IMR-90 (cell line): ENCODE measurements at regions not wholly inside any gene's neighbourhood (a gene's known extent, or its start where the extent isn't known, plus 50 kb on each side); places are given as distances from the start of the nearest gene placed in this dataset.

Experiments
- ATAC-seq: fragments of 200-7000 bp; cut with Tn5 transposase; 2 replicates; pipeline ENCODE4 v1.9.1; 2020; ENCODE audit warnings: low read depth, mild to moderate bottlenecking, moderate library complexity
- BruUV-seq: library from RNA; stranded (reverse); fragments of 400-500 nt; replicated peaks from 2 replicates; lab custom pipeline; 2021; lab: Mats Ljungman, UMichigan
- CTCF ChIA-PET: fragments of 300-600 bp; formaldehyde crosslinking; extraction: SDS; loops from one replicate; lab custom pipeline; 2021; ENCODE audit warnings: antibody characterized with exemption; lab: Yijun Ruan, JAX
- POLR2A ChIA-PET: fragments of 300-600 bp; sonication (Branson Sonifier 250); formaldehyde crosslinking; loops from one replicate; lab custom pipeline; 2022; ENCODE audit warnings: antibody characterized with exemption; ENCODE audit not compliant: unreplicated experiment; lab: Charles Lee
- DNase-seq: peaks from one replicate; pipeline ENCODE4 v3.0.0; 2013
- H2AFZ ChIP-seq: replicated peaks from 2 replicates; pipeline ENCODE3; 2013; ENCODE audit warnings: low read length, mild to moderate bottlenecking; ENCODE audit not compliant: poor library complexity
- H2AK5ac ChIP-seq: 2 replicates; pipeline ENCODE4 v1.6.1; 2013; ENCODE audit warnings: low read depth, low read length, inconsistent platforms
- H2AK9ac ChIP-seq: replicated peaks from 2 replicates; pipeline ENCODE3; 2013; ENCODE audit warnings: mild to moderate bottlenecking, low read depth, low read length, moderate library complexity; ENCODE audit not compliant: poor library complexity
- H2BK120ac ChIP-seq: 2 replicates; pipeline ENCODE4 v1.6.1; 2013; ENCODE audit warnings: low read depth, low read length, inconsistent platforms
- H2BK15ac ChIP-seq: 3 replicates; pipeline ENCODE4 v1.6.1; 2013; ENCODE audit warnings: low read depth, low read length, inconsistent platforms
- H2BK20ac ChIP-seq: 2 replicates; pipeline ENCODE4 v1.6.1; 2013; ENCODE audit warnings: low read depth, mild to moderate bottlenecking, inconsistent platforms, low read length, moderate library complexity
- H2BK5ac ChIP-seq: 2 replicates; pipeline ENCODE4 v1.6.1; 2013; ENCODE audit warnings: mild to moderate bottlenecking, low read depth, low read length, inconsistent platforms; ENCODE audit not compliant: poor library complexity, severe bottlenecking
- H3K14ac ChIP-seq: replicated peaks from 2 replicates; pipeline ENCODE4 v1.6.1; 2013; ENCODE audit warnings: low read depth, low read length, inconsistent platforms
- H3K18ac ChIP-seq: 2 replicates; pipeline ENCODE4 v1.6.1; 2013; ENCODE audit warnings: low read depth, low read length, control low read depth
- H3K23ac ChIP-seq: 2 replicates; pipeline ENCODE4 v1.6.1; 2013; ENCODE audit warnings: low read depth, low read length, inconsistent platforms
- H3K27ac ChIP-seq: 2 replicates; pipeline ENCODE4 v1.5.1; 2013; ENCODE audit warnings: mild to moderate bottlenecking, control low read depth, low read length; ENCODE audit not compliant: insufficient read depth
- H3K27me3 ChIP-seq: 2 replicates; pipeline ENCODE4 v1.6.1; 2013; ENCODE audit warnings: low read length; ENCODE audit not compliant: control insufficient read depth, insufficient read depth
- H3K36me3 ChIP-seq: 2 replicates; pipeline ENCODE4 v1.6.1; 2013; ENCODE audit warnings: low read length, mixed read lengths; ENCODE audit not compliant: control insufficient read depth, insufficient read depth
- H3K4ac ChIP-seq: 2 replicates; pipeline ENCODE4 v1.6.1; 2013; ENCODE audit warnings: low read depth, low read length, inconsistent platforms
- H3K4me1 ChIP-seq: 2 replicates; pipeline ENCODE4 v1.6.1; 2013; ENCODE audit warnings: low read length, mixed read lengths; ENCODE audit not compliant: control insufficient read depth, insufficient read depth
- H3K4me2 ChIP-seq: 2 replicates; pipeline ENCODE4 v1.6.1; 2013; ENCODE audit warnings: low read depth, mild to moderate bottlenecking, control low read depth, low read length, moderate library complexity
- H3K4me3 ChIP-seq: 2 replicates; pipeline ENCODE4 v1.5.1; 2013; ENCODE audit warnings: low read depth, mild to moderate bottlenecking, control low read depth, low read length, moderate library complexity; ENCODE audit not compliant: insufficient read depth
- H3K56ac ChIP-seq: 2 replicates; pipeline ENCODE4 v1.6.1; 2013; ENCODE audit warnings: low read length, inconsistent platforms; ENCODE audit not compliant: insufficient read depth; ENCODE audit errors: extremely low read depth
- H3K79me1 ChIP-seq, 2 experiments: 2 replicates each; pipeline ENCODE4 v1.6.1; 2013; ENCODE audit warnings: low read length in 2 of 2, inconsistent platforms in 1 of 2, low read depth in 1 of 2
- H3K9ac ChIP-seq: 2 replicates; pipeline ENCODE4 v1.6.1; 2013; ENCODE audit warnings: low read depth, low read length, control low read depth
- H3K9me1 ChIP-seq: 2 replicates; pipeline ENCODE4 v1.6.1; 2013; ENCODE audit warnings: low read length, inconsistent platforms; ENCODE audit not compliant: insufficient read depth
- H3K9me3 ChIP-seq: 2 replicates; pipeline ENCODE4 v1.6.1; 2013; ENCODE audit warnings: low read length; ENCODE audit not compliant: control insufficient read depth, insufficient read depth
- H4K20me1 ChIP-seq: 2 replicates; pipeline ENCODE4 v1.6.1; 2013; ENCODE audit warnings: low read length, inconsistent platforms; ENCODE audit not compliant: insufficient read depth
- H4K5ac ChIP-seq: 2 replicates; pipeline ENCODE4 v1.6.1; 2013; ENCODE audit warnings: mild to moderate bottlenecking, low read depth, low read length, control low read depth
- H4K8ac ChIP-seq, 2 experiments: 2 replicates each; pipeline ENCODE4 v1.6.1; 2013; ENCODE audit warnings: low read depth in 2 of 2, low read length in 2 of 2, control low read depth in 1 of 2, inconsistent platforms in 1 of 2
- H4K91ac ChIP-seq: 2 replicates; pipeline ENCODE4 v1.6.1; 2013; ENCODE audit warnings: low read depth, low read length, inconsistent platforms; ENCODE audit not compliant: insufficient read depth
- CTCF ChIP-seq: conservative IDR thresholded peaks from 2 replicates; pipeline ENCODE4 v1.5.1; 2012; ENCODE audit warnings: mild to moderate bottlenecking, low read depth, low read length, improper control_type of control experiment
- ELK1 ChIP-seq: fragments of 150-350 bp; IDR thresholded peaks from 2 replicates; pipeline ENCODE4 v1.6.1; 2016; ENCODE audit warnings: low read depth, mild to moderate bottlenecking, low read length, moderate library complexity, borderline replicate concordance
- FOS ChIP-seq: fragments of 150-350 bp; IDR thresholded peaks from 2 replicates; pipeline ENCODE4 v1.6.1; 2016; ENCODE audit warnings: low read depth, low read length
- MAZ ChIP-seq: IDR thresholded peaks from 2 replicates; pipeline ENCODE4 v1.6.1; 2012; ENCODE audit warnings: low read depth, mild to moderate bottlenecking, low read length, improper control_type of control experiment, moderate library complexity, borderline replicate concordance
- MXI1 ChIP-seq: IDR thresholded peaks from 2 replicates; pipeline ENCODE4 v1.6.1; 2012; ENCODE audit warnings: low read depth, mild to moderate bottlenecking, low read length, moderate library complexity, borderline replicate concordance
- NFE2L2 ChIP-seq: fragments of 150-350 bp; IDR thresholded peaks from 2 replicates; pipeline ENCODE4 v1.6.1; 2016; ENCODE audit warnings: low read depth, mild to moderate bottlenecking, low read length
- POLR2A ChIP-seq: IDR thresholded peaks from 2 replicates; pipeline ENCODE4 v1.6.1; 2012; ENCODE audit warnings: mild to moderate bottlenecking, low read depth, low read length
- RAD21 ChIP-seq: IDR thresholded peaks from 2 replicates; pipeline ENCODE4 v1.6.1; 2012; ENCODE audit warnings: low read length, improper control_type of control experiment
- RCOR1 ChIP-seq: IDR thresholded peaks from 2 replicates; pipeline ENCODE4 v1.6.1; 2012; ENCODE audit warnings: mild to moderate bottlenecking, low read length, improper control_type of control experiment; ENCODE audit not compliant: insufficient replicate concordance
- SMC3 ChIP-seq: fragments of 150-350 bp; IDR thresholded peaks from 2 replicates; pipeline ENCODE4 v1.6.1; 2016; ENCODE audit warnings: low read depth, mild to moderate bottlenecking, antibody characterized with exemption, low read length, moderate library complexity
- USF2 ChIP-seq: fragments of 150-350 bp; IDR thresholded peaks from 2 replicates; pipeline ENCODE4 v1.6.1; 2017; ENCODE audit warnings: mild to moderate bottlenecking, antibody characterized with exemption, low read length, low read depth
- WGBS, 2 experiments: methylation state at CpG; one replicate each; pipeline versions ENCODE4 v1.1.5 to v1.1.7; 2013; ENCODE audit warnings: missing lambda C conversion rate in 2 of 2; ENCODE audit not compliant: insufficient read length in 1 of 2; ENCODE audit errors: extremely low coverage in 2 of 2; 5-methylcytosine and 5-hydroxymethylcytosine counted together
- dilution Hi-C: fragments of 300-500 bp; cut with HindIII; formaldehyde crosslinking; loops from one replicate; pipeline ENCODE4 v1.14.3; 2018; ENCODE audit warnings: low sequenced_read_pairs; ENCODE audit not compliant: unreplicated experiment
- in situ Hi-C: fragments of 300-500 bp; cut with MboI; formaldehyde crosslinking; loops from 3 replicates; pipeline ENCODE4 v1.14.3; 2019; ENCODE audit warnings: low sequenced_read_pairs, inconsistent platforms, mixed read lengths
- intact Hi-C: fragments of 100-400 bp; cut with micrococcal nuclease; formaldehyde crosslinking; loops from 2 replicates; pipeline ENCODE4 v1.10.0; 2022

GRCh38 chr10:33950206-33950605 lies 615.7 kb upstream of the NRP1 start:
- Histone ChIP-seq H3K23ac (no peak overlapping the region), H3K4me3 (no peak overlapping the region), H4K5ac (no peak overlapping the region), H3K14ac (no peak overlapping the region), H3K9ac (no peak overlapping the region), H3K9me3 (no peaks in the 10 kb centered on the region), H3K4ac (no peak overlapping the region), H3K9me1 (no peaks in the 10 kb centered on the region), H3K18ac (no peak overlapping the region), H3K27ac (no peak overlapping the region), H2BK120ac (no peak overlapping the region), H3K4me1 (no peaks in the 10 kb centered on the region), H4K91ac (no peak overlapping the region), H2AK9ac (no peak overlapping the region), H3K56ac (no peak overlapping the region), H3K79me1 (no peaks in the 10 kb centered on the region), H3K4me2 (no peak overlapping the region), H2BK15ac (no peak overlapping the region), H2BK5ac (no peak overlapping the region), H2AFZ (no peak overlapping the region), H3K36me3 (no peaks in the 10 kb centered on the region), H2AK5ac (no peak overlapping the region), H3K27me3 (no peaks in the 10 kb centered on the region; the same call in 1 of the 2 replicates), H4K8ac (no peak overlapping the region), H4K20me1 (no peaks in the 10 kb centered on the region), H2BK20ac (no peak overlapping the region)
- ChIA-PET CTCF (no interaction called here), POLR2A (no interaction called here)
- BruUV-seq: no TSS peak
- intact Hi-C loops: no loop called here
- ATAC-seq (no peak), DNase-seq (no peak)
- in situ Hi-C loops: no loop called here
- 100% methylated on average over 1 of the region's 1 CpG; no CpG with 5 or more reads in 1 of the 2 experiments for whole genome bisulfite sequencing, 2 experiments
- dilution Hi-C loops: no loop called here
- no peak for TF ChIP-seq MXI1
- TF ChIP-seq USF2: no peak
- no peak for TF ChIP-seq ELK1
- no peak for TF ChIP-seq CTCF
- TF ChIP-seq SMC3: no peak
- TF ChIP-seq RCOR1: no peak
- no peak for TF ChIP-seq FOS
- no peak for TF ChIP-seq RAD21
- no peak for TF ChIP-seq MAZ
- no peak for TF ChIP-seq POLR2A
- TF ChIP-seq NFE2L2: no peak
